ENCODE measurements at regions not wholly inside any gene's neighbourhood (a gene's known extent, or its start where the extent isn't known, plus 50 kb on each side); places are given as distances from the start of the nearest gene placed in this dataset.

DNA sequence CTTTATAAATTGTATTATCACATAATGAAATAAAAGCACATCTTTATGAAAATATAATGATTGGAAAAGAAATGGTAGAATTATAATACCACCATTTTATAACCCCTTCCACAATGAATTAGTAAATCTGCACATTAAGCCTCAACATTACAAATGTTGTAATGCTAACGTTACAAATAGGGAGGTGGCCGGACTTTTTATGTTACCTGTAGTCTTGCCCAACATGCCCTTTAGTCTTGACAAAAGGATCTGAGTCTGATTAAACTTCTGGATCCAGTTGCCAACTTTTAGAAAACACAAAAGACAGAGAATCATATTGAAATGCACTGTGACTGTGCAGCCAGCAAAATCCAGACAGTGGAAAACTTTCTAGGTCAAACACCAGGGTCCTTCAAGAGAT, 617.3 kb downstream of the KCNJ3 start:
- TF ChIP-seq, protein P1, sequence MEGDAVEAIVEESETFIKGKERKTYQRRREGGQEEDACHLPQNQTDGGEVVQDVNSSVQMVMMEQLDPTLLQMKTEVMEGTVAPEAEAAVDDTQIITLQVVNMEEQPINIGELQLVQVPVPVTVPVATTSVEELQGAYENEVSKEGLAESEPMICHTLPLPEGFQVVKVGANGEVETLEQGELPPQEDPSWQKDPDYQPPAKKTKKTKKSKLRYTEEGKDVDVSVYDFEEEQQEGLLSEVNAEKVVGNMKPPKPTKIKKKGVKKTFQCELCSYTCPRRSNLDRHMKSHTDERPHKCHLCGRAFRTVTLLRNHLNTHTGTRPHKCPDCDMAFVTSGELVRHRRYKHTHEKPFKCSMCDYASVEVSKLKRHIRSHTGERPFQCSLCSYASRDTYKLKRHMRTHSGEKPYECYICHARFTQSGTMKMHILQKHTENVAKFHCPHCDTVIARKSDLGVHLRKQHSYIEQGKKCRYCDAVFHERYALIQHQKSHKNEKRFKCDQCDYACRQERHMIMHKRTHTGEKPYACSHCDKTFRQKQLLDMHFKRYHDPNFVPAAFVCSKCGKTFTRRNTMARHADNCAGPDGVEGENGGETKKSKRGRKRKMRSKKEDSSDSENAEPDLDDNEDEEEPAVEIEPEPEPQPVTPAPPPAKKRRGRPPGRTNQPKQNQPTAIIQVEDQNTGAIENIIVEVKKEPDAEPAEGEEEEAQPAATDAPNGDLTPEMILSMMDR (IDR thresholded peaks at IDR 0.05; ENCODE audit: insufficient read depth, low read depth, low read length, missing control alignments) = no peak
- H3K4me3 ChIP-seq (ENCODE audit: low read length) = no peak overlapping the region
- DNase-seq (ENCODE audit: low read depth) = no peak

GRCh38 chr2:155310589-155310988, 612.1 kb downstream of the KCNJ3 start:
- H3K4me3 ChIP-seq (ENCODE audit: low read length) = no peak overlapping the region
- DNase-seq (ENCODE audit: low read depth) = peak; percentile 49
- TF ChIP-seq, protein P1 (IDR thresholded peaks at IDR 0.05; ENCODE audit: insufficient read depth, low read depth, low read length, missing control alignments) = peak; percentile 43

DNA sequence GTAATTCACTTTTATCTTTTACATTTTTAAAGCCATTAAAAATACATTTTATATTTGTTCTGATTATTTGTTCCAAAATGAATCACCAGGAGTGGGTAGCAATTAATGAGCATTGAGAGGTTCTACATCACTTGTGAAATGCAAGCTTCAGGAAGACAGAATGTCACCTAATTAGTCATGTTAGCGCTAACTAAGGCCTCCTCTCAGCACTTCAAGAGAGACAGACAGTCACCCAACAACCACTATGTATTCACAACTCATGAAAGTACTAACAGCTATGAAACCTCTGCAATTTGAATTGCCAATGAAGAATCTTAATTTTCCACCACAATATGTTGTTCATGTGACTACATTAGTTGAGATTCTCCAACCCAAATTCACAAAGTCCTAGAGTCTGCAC, 611.0 kb downstream of the KCNJ3 start:
- TF ChIP-seq, protein P1 (IDR thresholded peaks at IDR 0.05; ENCODE audit: insufficient read depth, low read depth, low read length, missing control alignments) = no peak
- no peak overlapping the region for H3K4me3 ChIP-seq (ENCODE audit: low read length)
- peak; percentile 4 for DNase-seq (ENCODE audit: low read depth)

GRCh38 chr2:155308367-155309009, 610.0 kb downstream of the KCNJ3 start:
- TF ChIP-seq, protein P1 (IDR thresholded peaks at IDR 0.05; ENCODE audit: insufficient read depth, low read depth, low read length, missing control alignments) = no peak

DNA sequence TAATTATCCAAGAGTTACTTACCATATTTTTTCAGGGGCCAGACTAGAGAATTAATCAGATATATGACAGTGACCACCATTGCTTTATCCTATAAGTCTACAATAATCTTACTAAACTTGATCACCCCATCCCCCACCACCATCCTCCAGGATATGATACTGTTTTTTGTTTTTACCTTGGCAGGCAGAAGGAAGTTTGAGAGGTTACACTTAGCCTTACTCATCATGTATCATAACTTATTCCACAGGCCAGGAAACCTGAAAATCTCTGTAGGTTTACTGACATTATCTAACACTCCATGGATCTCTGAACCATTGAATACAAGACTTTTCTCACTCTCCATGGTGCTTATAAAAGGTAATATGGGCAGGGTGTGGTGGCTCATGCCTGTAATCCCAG, 602.7 kb downstream of the KCNJ3 start:
- peak; percentile 60 for DNase-seq (ENCODE audit: low read depth)
- no peak overlapping the region for H3K4me3 ChIP-seq (ENCODE audit: low read length)
- TF ChIP-seq, protein P1 (IDR thresholded peaks at IDR 0.05; ENCODE audit: insufficient read depth, low read depth, low read length, missing control alignments) = no peak

More at GRCh38 chr2:155308367-155309009, 610.0 kb downstream of the KCNJ3 start:
- DNase-seq (ENCODE audit: low read depth) = no peak
- H3K4me3 ChIP-seq (ENCODE audit: low read length) = no peak overlapping the region

DNA sequence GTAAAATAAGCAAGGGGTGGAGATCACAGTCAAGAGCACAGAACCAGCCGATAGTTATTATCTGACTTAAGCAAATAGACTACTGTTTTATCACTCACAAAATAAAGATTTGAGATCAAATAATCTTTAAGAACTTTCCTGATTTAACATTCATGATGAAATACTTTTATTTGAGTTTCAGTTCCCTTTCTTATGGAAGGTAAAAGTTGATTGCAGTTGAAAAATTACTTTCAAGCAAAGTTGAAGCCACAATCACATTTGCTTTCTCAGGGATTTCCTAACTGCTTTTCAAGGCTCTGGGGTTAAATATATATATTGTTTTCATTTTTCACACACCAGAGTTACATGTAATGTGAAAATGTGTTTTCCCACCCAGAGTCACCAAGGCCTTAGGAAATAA, 599.5 kb downstream of the KCNJ3 start:
- TF ChIP-seq, protein P1 (IDR thresholded peaks at IDR 0.05; ENCODE audit: insufficient read depth, low read depth, low read length, missing control alignments) = no peak
- H3K4me3 ChIP-seq (ENCODE audit: low read length) = no peak overlapping the region
- DNase-seq (ENCODE audit: low read depth) = no peak

GRCh38 chr2:155294358-155294757, 595.9 kb downstream of the KCNJ3 start:
- H3K4me3 ChIP-seq (ENCODE audit: low read length) = no peak overlapping the region
- DNase-seq (ENCODE audit: low read depth) = no peak
- TF ChIP-seq, protein P1 (IDR thresholded peaks at IDR 0.05; ENCODE audit: insufficient read depth, low read depth, low read length, missing control alignments) = no peak
